HG02610 (cell line): ENCODE measurements at regions not wholly inside any gene's neighbourhood (a gene's known extent, or its start where the extent isn't known, plus 50 kb on each side); places are given as distances from the start of the nearest gene placed in this dataset.

Experiments used
- ATAC-seq: cut with Tn5 transposase; IDR thresholded peaks from one replicate; pipeline ENCODE4 v1.9.1; 2021; ENCODE audit warnings: mild to moderate bottlenecking, moderate library complexity; ENCODE audit not compliant: unreplicated experiment

- ATAC-seq: no peak
Observed at GRCh38 chr2:55973673-55974072, 50.1 kb upstream of the EFEMP1 start.

DNA sequence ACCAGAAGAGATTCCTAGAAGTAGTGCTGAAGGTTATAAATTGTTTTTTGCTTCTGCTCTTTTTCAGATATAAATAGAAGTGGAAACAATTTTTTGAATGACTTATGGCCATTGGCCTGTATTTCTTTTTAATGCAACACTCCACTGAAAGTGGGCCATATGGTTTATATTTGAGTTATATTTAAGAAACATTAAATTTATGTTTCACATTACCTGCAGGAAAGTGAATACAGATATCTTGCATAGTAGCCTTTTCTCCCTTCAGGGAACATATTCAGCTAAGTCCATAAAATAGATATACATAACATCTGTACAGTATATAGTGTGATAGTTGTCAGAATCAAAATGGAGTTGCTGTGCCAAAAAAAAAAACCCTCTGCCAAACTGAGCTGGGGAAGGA is 53.1 kb upstream of the EFEMP1 start:
- no peak for ATAC-seq

- peak; percentile 88 for ATAC-seq
Observed at GRCh38 chr2:55985406-55985805, 61.8 kb upstream of the EFEMP1 start.

DNA sequence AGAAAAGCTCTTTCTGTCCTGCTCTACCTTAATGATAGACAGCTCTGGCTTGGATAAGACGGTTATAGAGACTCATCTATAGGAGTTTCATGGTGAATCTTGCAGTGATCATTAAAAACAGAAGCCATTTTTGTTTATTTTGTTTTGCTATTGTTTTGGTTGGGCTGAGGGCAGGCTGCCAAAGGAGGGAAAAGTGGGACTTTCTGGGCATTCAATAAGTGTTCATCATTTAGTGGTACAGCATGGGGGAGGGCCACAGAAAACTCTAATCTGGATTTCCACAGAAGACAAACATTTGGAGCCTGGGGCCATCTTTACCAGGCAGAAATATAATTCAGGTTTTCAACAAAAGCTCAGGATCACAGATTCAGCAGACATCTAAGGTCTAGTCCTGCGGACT is 62.4 kb upstream of the EFEMP1 start:
- ATAC-seq: no peak

GRCh38 chr2:55986700-55987440 is 63.3 kb upstream of the EFEMP1 start:
- no peak for ATAC-seq

- ATAC-seq: no peak
Observed at GRCh38 chr2:55989405-55989804, 65.8 kb upstream of the EFEMP1 start.

DNA sequence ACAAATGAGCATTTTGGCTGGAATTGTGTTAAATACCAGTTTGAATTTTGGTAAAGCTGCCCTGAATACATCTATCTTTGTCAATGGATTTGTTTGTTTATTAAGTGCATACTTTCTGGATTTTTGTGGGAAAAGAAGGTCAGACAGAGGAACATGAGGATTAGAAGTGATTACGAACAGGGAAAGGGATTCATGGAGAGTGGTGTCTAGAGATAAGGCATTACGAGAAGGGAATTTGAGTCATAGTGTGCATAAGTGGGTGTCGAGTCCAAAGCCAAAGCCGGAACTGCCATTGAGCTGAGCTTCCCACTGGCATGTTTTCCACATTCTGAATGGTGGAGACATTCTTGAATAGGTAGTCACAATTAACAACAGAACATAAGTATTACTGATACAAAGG is 68.9 kb upstream of the EFEMP1 start:
- ATAC-seq: no peak

DNA sequence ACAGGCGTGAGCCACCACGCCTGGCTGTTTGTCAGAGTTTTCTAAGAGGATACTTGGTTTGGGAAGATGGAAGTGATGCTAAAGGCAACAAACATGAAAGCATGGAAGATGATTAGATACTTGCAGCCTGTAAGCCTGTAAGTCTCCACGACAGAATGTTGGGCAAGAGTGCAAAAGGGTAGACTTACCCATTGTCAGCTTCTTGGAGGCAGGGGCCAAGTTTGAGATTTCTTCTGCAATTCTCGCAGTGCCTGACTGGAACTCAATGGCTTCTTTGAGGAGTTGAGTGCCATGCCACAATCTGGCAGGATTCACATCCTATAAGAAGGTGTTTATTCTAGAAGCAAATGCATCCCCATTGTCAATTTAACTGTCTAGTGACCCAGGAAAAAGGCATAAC is 70.1 kb upstream of the EFEMP1 start:
- no peak for ATAC-seq

GRCh38 chr2:55995211-55995610 is 71.6 kb upstream of the EFEMP1 start:
- no peak for ATAC-seq

GRCh38 chr2:55995902-55996301 is 72.3 kb upstream of the EFEMP1 start:
- no peak for ATAC-seq

GRCh38 chr2:55999231-55999630 is 75.6 kb upstream of the EFEMP1 start:
- ATAC-seq: no peak

DNA sequence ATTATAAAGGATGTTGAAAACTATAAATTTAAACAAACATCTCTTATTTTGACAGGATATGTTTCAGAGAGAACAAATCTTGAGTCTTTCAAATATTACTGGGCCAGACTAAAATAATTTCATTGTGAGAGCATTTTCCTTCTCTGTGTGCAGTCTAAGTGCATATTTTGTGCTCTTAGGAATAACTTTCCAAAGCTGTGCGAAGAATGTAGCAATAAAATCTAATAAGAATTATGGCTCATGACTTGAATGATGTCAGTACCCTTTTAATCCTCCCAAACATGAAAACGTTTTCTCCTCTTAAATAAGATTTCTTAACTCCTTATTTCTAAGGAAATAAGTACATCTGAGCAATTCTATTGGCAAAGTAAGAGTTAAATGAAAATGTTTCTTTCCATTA is 76.2 kb upstream of the EFEMP1 start:
- no peak for ATAC-seq

DNA sequence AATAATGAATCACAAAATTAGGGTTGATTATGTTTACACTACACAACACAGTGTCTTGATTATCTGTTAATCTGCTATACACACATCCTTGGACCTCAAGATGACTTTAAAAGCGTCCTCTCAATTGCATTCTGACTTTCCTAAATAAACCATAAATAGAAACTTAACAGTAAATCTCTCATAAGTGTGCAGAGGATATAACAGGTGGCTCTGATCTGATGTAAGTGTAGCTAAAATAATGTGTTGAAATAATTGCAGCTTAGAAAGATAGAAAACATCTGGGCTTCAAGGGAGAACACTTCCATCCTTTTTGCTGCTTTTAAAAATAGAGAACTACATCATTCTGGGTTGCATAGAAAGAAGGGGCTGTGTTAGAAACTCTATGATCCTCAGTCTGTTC is 78.4 kb upstream of the EFEMP1 start:
- ATAC-seq: no peak

GRCh38 chr2:56008661-56009431 is 85.3 kb upstream of the EFEMP1 start:
- ATAC-seq: no peak

DNA sequence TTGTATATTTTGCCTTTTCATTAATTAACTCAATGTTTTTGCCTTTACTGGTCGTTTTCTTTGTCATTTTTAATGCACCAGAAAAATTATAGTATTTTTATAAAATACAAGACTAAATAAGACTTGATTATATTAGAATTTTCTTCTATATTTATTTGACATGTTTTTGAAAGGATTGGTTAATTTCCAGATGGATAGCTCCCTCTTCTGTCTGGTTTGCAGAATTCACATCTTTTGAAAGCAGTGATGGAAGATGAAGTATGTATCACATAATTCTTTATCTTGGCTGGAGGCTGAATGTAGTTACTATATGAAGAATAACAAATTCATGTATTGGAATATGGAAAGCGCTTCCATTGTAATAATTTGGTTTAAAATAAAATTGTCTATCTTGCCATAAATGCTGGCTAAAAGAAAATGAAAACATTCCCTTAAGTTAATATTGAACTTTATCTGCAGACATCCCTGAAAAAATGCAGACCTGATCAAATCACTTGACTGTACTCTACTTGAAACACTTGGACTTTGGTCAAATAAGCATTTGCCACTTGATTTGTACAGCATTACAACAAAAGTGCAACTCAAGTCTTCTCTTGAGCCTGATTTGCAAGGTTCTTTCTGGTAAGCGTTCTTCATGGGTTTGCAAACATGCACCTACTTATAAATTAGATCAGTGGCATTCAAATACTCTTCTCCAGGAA is 86.3 kb upstream of the EFEMP1 start:
- ATAC-seq: no peak

DNA sequence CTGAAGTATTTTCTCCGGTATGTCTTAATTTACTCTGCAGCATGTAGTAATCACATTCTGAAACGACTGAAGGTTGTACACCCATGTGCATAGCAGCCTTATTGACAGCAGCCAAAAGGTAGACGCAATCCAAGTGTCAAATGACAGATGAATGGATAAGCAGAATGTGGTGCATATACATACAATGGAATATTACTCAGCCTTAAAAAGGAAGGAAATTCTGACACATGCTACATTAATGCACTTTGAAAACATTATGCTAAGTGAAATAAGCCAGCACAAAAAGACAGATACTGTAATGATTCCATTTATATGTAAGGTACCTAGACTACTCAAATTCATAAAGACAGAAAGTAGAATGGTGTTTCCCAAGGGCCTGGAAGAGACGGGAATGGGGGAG is 88.0 kb upstream of the EFEMP1 start:
- no peak for ATAC-seq

DNA sequence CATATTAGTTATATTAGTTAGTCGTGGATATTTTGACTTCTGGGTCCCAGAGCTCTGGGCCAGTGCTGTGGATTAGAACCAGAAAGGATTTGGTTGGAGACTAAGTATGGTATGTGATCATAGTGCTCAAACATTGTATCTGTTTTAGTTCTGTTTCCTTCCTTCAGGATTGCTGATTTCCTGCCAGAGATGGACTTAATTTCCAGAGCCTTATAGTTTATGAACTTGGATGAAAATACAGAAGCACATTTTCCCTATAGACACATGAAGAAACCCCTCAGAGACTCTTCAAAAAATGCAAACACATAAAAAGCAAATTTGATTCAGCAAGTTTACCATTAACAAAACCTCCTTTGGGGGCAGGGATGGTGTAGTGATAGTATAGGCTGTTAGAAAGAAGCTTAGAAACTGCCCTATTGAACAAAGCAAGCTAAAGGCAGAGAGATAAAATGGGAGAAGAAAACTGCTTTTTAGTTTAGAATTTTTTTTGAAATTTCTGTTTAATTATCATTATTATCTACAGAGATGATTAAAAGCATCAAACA is 88.7 kb upstream of the EFEMP1 start:
- no peak for ATAC-seq

DNA sequence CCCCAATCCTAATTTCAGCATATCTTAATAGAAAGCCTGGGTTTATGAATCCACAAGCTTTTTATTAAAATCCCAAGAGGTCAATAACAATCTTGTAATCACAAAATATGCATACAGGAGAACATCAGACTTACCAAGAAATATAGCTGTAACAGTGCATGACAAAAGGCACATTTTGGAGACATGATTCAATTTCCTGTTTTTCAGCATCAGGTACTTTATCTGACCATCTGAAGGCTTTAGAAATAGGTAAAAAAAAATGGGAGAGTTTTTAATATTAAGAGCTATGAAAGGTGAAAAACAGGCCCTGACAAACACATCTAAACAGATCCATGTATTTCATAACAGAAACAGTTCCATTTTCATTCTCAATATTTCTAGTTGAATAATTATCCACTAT is 89.9 kb upstream of the EFEMP1 start:
- ATAC-seq: no peak

DNA sequence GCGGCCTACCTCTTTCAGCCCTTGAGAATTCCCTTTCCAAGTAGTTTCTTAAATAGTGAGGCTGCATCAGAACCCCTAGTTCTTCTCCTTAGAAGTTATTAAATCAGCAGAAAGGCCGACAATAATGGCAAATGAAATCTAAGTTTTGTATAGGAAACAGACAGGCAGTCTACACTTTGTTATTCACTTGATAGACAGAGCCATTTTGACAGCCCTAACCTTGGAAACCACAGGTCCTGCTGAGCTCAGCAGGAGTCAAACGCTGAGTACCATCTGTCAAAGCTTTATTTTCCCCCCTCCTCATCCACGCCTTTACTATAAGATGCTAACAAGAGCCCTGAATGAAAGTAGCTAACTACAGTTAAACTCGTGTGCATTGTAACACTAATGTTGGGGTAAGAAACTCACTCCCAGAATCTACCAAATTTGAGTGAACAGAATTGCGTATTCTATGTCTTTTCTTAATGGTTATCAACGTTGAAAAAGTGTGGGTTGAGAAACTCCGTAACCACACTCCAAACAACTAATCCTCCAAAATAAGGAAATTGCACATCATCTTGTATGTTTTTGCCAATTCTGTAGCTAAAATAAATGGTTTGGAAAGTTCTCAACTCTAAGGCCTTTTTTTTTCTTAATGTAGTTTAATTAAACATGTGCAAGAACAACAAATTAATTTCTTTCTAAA is 90.6 kb upstream of the EFEMP1 start:
- ATAC-seq: no peak

- no peak for ATAC-seq
Observed at GRCh38 chr2:56015711-56016115, 92.1 kb upstream of the EFEMP1 start.

DNA sequence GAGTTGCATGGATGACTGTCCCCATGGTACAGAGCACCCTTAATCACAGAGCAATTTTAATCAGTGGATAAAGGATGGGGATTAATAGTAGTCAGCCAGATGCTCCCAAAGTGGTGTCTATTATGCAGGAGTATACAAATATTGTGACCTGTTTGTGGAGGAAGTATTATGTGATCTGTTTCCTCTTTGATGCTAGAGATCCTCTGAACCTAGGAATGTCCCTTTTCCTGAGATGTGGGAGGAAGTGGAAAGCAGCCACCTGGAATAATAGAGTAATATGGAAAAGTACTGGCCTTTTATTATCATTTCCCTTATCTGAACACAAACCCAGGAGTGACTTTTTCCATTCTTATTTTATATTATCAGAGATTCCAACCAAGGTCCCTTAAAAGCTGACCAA is 94.2 kb upstream of the EFEMP1 start:
- ATAC-seq: no peak
